WI38 (cell line): ENCODE measurements at regions not wholly inside any gene's neighbourhood (a gene's known extent, or its start where the extent isn't known, plus 50 kb on each side); places are given as distances from the start of the nearest gene placed in this dataset.

Experiments used
- H3K4me3 ChIP-seq: 2 replicates; pipeline ENCODE4 v1.5.1; 2011; ENCODE audit warnings: low read depth, mild to moderate bottlenecking, control low read depth, low read length
- CTCF ChIP-seq: IDR thresholded peaks from 2 replicates; pipeline ENCODE4 v1.5.1; 2012; ENCODE audit warnings: low read depth, mild to moderate bottlenecking, control low read depth, low read length

- TF ChIP-seq CTCF: no peak
These were observed 472.8 kb downstream of the TOX3 start for GRCh38 chr16:52074133-52074532.

GRCh38 chr16:52073024-52073423 lies 473.9 kb downstream of the TOX3 start:
- no peak overlapping the region for H3K4me3 ChIP-seq
- TF ChIP-seq CTCF: no peak

More at GRCh38 chr16:52074133-52074532, 472.8 kb downstream of the TOX3 start:
- H3K4me3 ChIP-seq: no peak overlapping the region

GRCh38 chr16:52071101-52071500 lies 475.8 kb downstream of the TOX3 start:
- no peak for TF ChIP-seq CTCF
- H3K4me3 ChIP-seq: no peak overlapping the region

- H3K4me3 ChIP-seq: no peak overlapping the region
- no peak for TF ChIP-seq CTCF
These were observed 476.4 kb downstream of the TOX3 start for GRCh38 chr16:52070341-52071057.

GRCh38 chr16:52069866-52070265 lies 477.1 kb downstream of the TOX3 start:
- H3K4me3 ChIP-seq: no peak overlapping the region
- TF ChIP-seq CTCF: no peak

- no peak for TF ChIP-seq CTCF
- no peak overlapping the region for H3K4me3 ChIP-seq
These were observed 478.4 kb downstream of the TOX3 start for GRCh38 chr16:52068447-52069074.

- TF ChIP-seq CTCF: no peak
- H3K4me3 ChIP-seq: no peak overlapping the region
These were observed 480.0 kb downstream of the TOX3 start for GRCh38 chr16:52066962-52067361.
